Spleen (tissue), 11 donors: ENCODE measurements at regions not wholly inside any gene's neighbourhood (a gene's known extent, or its start where the extent isn't known, plus 50 kb on each side); places are given as distances from the start of the nearest gene placed in this dataset.
"Not testable (repeated sequence)": the region's sequence is repeated elsewhere in the genome, so short reads cannot be mapped to it uniquely, and the experiment has no call there.

Experiments used
- DNase-seq: peaks from one replicate; pipeline ENCODE4 v3.0.0-alpha.2; 2020
- H3K27ac ChIP-seq, 8 donors: fragments of 200-600 bp; sonication (generic) in 7 of 8; 1 replicate in 4 of 8; 2 replicates in 4 of 8; pipeline versions ENCODE4 v1.5.0 to v1.8.0; 2016 to 2021; ENCODE audit warnings: inconsistent platforms in 4 of 8, mild to moderate bottlenecking in 4 of 8, moderate library complexity in 1 of 8
- H3K27me3 ChIP-seq, 7 donors: fragments of 200-600 bp; sonication (generic) in 6 of 7; replicated peaks in 1 of 7; 1 replicate in 4 of 7; 2 replicates in 3 of 7; pipeline versions ENCODE4 v1.5.0 to v1.8.0; 2016 to 2021; ENCODE audit warnings: inconsistent platforms in 3 of 7, mild to moderate bottlenecking in 1 of 7
- H3K36me3 ChIP-seq, 6 donors: fragments of 200-600 bp; sonication (generic) in 5 of 6; 1 replicate in 4 of 6; 2 replicates in 2 of 6; pipeline versions ENCODE4 v1.5.0 to v1.8.0; 2016 to 2021; ENCODE audit warnings: inconsistent platforms in 2 of 6
- H3K4me1 ChIP-seq, 6 donors: fragments of 200-600 bp; sonication (generic) in 5 of 6; 1 replicate in 3 of 6; 2 replicates in 3 of 6; pipeline versions ENCODE4 v1.5.0 to v1.8.0; 2016 to 2021; ENCODE audit warnings: inconsistent platforms in 3 of 6
- H3K4me3 ChIP-seq, 8 donors: fragments of 200-600 bp; sonication (generic) in 7 of 8; 1 replicate in 4 of 8; 2 replicates in 4 of 8; pipeline versions ENCODE4 v1.5.0 to v1.8.0; 2016 to 2021; ENCODE audit warnings: inconsistent platforms in 4 of 8, mild to moderate bottlenecking in 4 of 8, moderate library complexity in 2 of 8
- H3K9me3 ChIP-seq, 8 donors: fragments of 200-600 bp; sonication (generic) in 7 of 8; 1 replicate in 4 of 8; 2 replicates in 4 of 8; pipeline versions ENCODE4 v1.5.0 to v1.8.0; 2016 to 2021; ENCODE audit warnings: inconsistent platforms in 4 of 8
- POLR2A ChIP-seq, 3 donors: fragments of 450-650 bp; IDR thresholded peaks; one replicate each; pipeline ENCODE4 v1.5.1; 2017; ENCODE audit warnings: antibody characterized with exemption in 3 of 3, mild to moderate bottlenecking in 1 of 3
- POLR2AphosphoS5 ChIP-seq, 3 donors: sonication (generic); formaldehyde crosslinking; IDR thresholded peaks; one replicate each; pipeline ENCODE4 v1.5.1; 2017; ENCODE audit warnings: antibody characterized with exemption in 3 of 3
- WGBS, 5 donors: extraction: QIAGEN DNeasy Blood & Tissue Kit in 3 of 5; methylation state at CpG; one replicate each; pipeline versions ENCODE4 v1.1.5 to v1.1.7; 2013 to 2018; 5-methylcytosine and 5-hydroxymethylcytosine counted together
- intact Hi-C: fragments of 100-400 bp; cut with DNase I; formaldehyde crosslinking; loops from one replicate; pipeline ENCODE4 v1.15.0; 2023; ENCODE audit warnings: low total_unique reads
- TF ChIP-seq, protein P1 (sequence below), 11 experiments: fragments of 200-600 bp in 7 of 11; fragments of 450-650 bp in 4 of 11; sonication (generic) in 4 of 11; IDR thresholded peaks in 8 of 11; conservative IDR thresholded peaks in 3 of 11; 1 replicate in 7 of 11; 2 replicates in 4 of 11; pipeline versions ENCODE4 v1.4.0 to v1.8.0; 2016 to 2021; ENCODE audit warnings: antibody characterized with exemption in 11 of 11, inconsistent platforms in 4 of 11, mild to moderate bottlenecking in 1 of 11
- donor health status: healthy with polysubstance abuse.
- donor health status: DM: no; HTN: no; CAD: no; lungs with moderate emphysema.
- donor health status: DM: no; HTN: no; CAD: no.
- donor health status: Bipolar disorder and iron deficiency.
- donor health status: healthy.
- donor health status: DM: no; HTN: no; CAD: no.
- donor health status: DM: yes; HTN: yes; CAD: no.

DNA sequence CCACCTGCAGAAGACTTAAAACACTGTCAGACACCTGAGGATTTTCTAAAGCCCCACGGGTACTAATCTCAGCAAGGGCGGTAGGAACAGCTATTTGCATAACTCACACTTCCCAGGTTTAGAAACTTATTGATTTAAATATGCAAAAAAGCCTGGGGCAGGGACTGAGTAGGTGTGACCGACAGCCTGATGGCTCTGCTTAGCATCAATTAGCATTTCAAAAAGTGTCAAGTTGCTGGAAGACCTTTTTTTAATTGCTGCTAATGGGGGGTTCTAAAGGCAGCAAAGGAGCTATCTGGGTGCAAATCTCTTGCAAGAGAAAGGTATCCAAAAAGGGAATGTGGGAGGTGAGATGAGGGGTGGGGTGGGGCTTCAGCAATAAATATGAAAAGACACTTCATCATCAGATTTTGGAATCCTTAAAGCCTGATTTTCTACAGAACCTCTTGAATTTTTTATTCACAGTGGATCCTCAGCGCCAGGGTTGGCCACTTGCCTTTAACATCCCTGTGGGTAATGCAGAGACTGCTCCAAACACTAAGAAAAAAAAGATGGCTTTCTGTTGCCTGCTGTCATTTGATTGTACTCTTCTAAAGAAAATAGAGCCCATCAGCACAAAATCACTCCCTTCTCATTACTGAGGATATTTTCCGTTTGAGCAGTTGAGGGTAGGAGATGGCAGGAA lies 121.1 kb upstream of the RMP24 start:
- no peak overlapping the region for H3K27ac ChIP-seq
- H3K4me3 ChIP-seq: no peak overlapping the region
- no peaks in the 10 kb centered on the region for H3K9me3 ChIP-seq
- intact Hi-C loops: no loop called here
- H3K27me3 ChIP-seq: no peaks in the 10 kb centered on the region
- DNase-seq: no peak
- no peaks in the 10 kb centered on the region for H3K4me1 ChIP-seq
- no peak for TF ChIP-seq POLR2AphosphoS5 (IDR thresholded peaks at IDR 0.05)
- no peak for TF ChIP-seq POLR2A (IDR thresholded peaks at IDR 0.05)
- TF ChIP-seq, protein P1, sequence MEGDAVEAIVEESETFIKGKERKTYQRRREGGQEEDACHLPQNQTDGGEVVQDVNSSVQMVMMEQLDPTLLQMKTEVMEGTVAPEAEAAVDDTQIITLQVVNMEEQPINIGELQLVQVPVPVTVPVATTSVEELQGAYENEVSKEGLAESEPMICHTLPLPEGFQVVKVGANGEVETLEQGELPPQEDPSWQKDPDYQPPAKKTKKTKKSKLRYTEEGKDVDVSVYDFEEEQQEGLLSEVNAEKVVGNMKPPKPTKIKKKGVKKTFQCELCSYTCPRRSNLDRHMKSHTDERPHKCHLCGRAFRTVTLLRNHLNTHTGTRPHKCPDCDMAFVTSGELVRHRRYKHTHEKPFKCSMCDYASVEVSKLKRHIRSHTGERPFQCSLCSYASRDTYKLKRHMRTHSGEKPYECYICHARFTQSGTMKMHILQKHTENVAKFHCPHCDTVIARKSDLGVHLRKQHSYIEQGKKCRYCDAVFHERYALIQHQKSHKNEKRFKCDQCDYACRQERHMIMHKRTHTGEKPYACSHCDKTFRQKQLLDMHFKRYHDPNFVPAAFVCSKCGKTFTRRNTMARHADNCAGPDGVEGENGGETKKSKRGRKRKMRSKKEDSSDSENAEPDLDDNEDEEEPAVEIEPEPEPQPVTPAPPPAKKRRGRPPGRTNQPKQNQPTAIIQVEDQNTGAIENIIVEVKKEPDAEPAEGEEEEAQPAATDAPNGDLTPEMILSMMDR (IDR thresholded peaks at IDR 0.05 in 8 of 11, conservative IDR thresholded peaks at IDR 0.05 in 3 of 11): no peak
- no peaks in the 10 kb centered on the region for H3K36me3 ChIP-seq
- 31 to 56% (median 47%) methylated on average over 5 of the region's 5 CpGs for WGBS, 5 donors

DNA sequence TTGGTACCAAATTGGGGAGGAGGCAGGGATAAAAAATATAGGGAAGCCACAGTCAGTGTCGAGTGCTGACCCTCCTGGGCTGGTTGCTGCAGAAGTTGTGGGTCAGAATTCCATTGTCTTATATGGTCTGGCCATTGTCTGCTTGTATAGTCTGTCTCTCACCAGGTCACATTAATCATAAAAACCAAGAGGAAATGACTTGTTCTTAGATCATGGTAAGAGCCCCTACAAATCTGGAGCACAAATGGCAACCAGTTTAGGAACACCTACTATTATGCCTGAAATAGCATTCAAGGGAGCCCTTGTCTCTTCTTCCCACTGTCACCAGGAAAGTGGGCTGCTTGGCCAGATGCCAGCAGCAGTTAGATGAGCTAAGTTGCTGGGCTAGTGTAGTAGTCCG lies 119.7 kb upstream of the RMP24 start:
- intact Hi-C loops: no loop called here
- Histone ChIP-seq H3K4me1 (no peaks in the 10 kb centered on the region), H3K4me3 (no peak overlapping the region), H3K9me3 (no peaks in the 10 kb centered on the region), H3K36me3 (no peaks in the 10 kb centered on the region), H3K27me3 (no peaks in the 10 kb centered on the region), H3K27ac (no peak overlapping the region)
- 60 to 75% (median 61%) methylated on average over 2 of the region's 2 CpGs for WGBS, 5 donors
- DNase-seq: no peak
- TF ChIP-seq POLR2AphosphoS5 (IDR thresholded peaks at IDR 0.05) (no peak), POLR2A (IDR thresholded peaks at IDR 0.05) (no peak)
- TF ChIP-seq, protein P1 (IDR thresholded peaks at IDR 0.05 in 8 of 11, conservative IDR thresholded peaks at IDR 0.05 in 3 of 11): no peak

DNA sequence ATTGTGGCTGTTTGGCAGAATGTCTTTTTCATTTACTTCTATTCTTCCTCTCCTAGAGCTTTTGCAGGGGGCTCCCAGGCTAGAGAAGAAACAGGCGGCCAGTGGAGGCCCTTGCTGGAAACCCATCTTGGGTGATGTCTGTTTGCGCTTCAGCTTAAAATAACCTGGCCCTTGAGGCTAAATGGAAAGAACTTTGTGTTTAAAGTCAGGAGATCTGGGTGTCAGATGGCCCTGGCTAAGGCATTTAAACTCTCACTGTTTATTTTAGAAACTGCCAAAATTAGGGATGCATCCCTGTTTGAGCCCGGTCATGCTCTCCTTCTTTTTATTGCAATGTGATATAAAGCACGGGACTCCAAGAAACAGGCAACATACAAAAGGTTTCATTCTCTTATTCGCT lies 118.4 kb upstream of the RMP24 start:
- Histone ChIP-seq H3K4me1 (no peaks in the 10 kb centered on the region), H3K27me3 (no peaks in the 10 kb centered on the region), H3K36me3 (no peaks in the 10 kb centered on the region), H3K4me3 (no peak overlapping the region), H3K9me3 (no peaks in the 10 kb centered on the region), H3K27ac (no peak overlapping the region)
- no peak for TF ChIP-seq POLR2AphosphoS5 (IDR thresholded peaks at IDR 0.05)
- no peak for TF ChIP-seq POLR2A (IDR thresholded peaks at IDR 0.05)
- TF ChIP-seq, protein P1 (IDR thresholded peaks at IDR 0.05 in 8 of 11, conservative IDR thresholded peaks at IDR 0.05 in 3 of 11): no peak
- WGBS, 5 donors: 88 to 95% (median 94%) methylated on average over 5 of the region's 5 CpGs
- intact Hi-C loops: no loop called here
- no peak for DNase-seq

DNA sequence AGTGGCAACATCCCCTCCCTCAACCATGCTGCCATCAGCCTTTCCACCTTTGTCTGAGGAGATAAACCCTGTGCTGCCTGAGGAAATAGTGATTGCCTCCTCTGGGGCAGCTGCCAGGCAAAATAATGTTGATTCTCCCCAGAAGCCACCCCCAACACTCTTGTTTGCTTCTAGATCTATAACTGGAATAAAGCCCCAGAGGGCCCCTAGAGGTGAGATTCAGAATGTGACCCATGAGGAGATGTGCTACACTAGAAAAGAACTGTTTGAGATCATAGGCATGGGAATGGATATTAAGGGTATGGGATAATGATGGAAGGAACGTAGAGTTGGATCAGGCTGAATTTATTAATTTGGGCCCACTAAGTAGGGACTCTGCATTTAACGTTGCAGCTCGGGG lies 116.3 kb upstream of the RMP24 start:
- DNase-seq: no peak
- TF ChIP-seq, protein P1 (IDR thresholded peaks at IDR 0.05 in 8 of 11, conservative IDR thresholded peaks at IDR 0.05 in 3 of 11): no peak
- no peak for TF ChIP-seq POLR2AphosphoS5 (IDR thresholded peaks at IDR 0.05)
- no peak for TF ChIP-seq POLR2A (IDR thresholded peaks at IDR 0.05)
- intact Hi-C loops: no loop called here
- Histone ChIP-seq H3K4me1 (no peaks in the 10 kb centered on the region), H3K27ac (no peak overlapping the region), H3K27me3 (no peaks in the 10 kb centered on the region), H3K4me3 (no peak overlapping the region), H3K9me3 (no peaks in the 10 kb centered on the region), H3K36me3 (no peaks in the 10 kb centered on the region)
- WGBS, 5 donors: 78 to 99% (median 93%) methylated on average over 3 of the region's 3 CpGs

DNA sequence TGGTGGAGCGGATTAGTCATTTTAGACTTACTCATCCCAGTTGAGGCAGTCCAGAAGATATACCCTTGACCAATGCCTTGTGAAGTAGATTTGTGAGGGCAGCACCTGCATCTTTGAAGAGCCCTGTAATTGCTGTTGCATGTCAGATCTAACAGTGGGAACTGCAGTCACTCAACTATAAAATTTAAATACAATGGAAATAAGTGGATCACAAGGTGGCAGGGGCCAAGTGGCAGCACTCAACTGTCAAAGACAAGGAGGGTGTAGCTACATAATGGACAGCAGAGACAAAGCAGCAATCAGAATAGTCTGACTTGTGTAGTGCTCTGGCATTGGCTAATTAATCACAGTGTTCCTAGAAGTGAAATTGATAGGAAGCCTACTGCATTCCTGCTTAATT lies 115.8 kb upstream of the RMP24 start:
- H3K36me3 ChIP-seq, H3K9me3 ChIP-seq, H3K27me3 ChIP-seq, DNase-seq, intact Hi-C loops, H3K27ac ChIP-seq, H3K4me1 ChIP-seq, H3K4me3 ChIP-seq: not testable (repeated sequence)
- WGBS, 5 donors: 0 to 62% (median 33%) methylated on average over 1 of the region's 1 CpG

DNA sequence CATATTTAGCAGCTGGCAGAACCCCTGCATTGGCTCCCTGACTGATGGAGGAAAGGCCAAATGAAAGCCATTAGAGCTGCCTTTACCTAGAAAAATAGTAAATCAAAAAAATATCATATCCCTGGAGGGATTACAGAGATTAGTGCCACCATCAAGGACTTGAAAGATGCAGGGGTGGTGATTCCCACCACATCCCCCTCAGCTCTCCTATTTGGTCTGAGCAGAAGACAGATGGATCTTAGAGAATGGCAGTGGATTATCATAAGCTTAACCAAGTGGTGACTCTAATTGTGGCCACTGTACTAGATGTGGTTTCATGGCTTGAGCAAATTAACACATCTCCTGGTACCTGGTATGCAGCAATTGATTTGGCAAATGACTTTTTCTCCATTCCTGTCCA lies 114.9 kb upstream of the RMP24 start:
- intact Hi-C loops, H3K27ac ChIP-seq, H3K4me3 ChIP-seq, H3K27me3 ChIP-seq, H3K9me3 ChIP-seq, H3K36me3 ChIP-seq, H3K4me1 ChIP-seq, DNase-seq: not testable (repeated sequence)
